BLaER1 treated with 17β-estradiol and CSF1 and Interleukin-3, amounts not matched to agents 10 nM and 100 nM (cell line): ENCODE measurements at regions not wholly inside any gene's neighbourhood (a gene's known extent, or its start where the extent isn't known, plus 50 kb on each side); places are given as distances from the start of the nearest gene placed in this dataset.
"Not testable (repeated sequence)": the region's sequence is repeated elsewhere in the genome, so short reads cannot be mapped to it uniquely, and the experiment has no call there.

Experiments used
- H3K27ac ChIP-seq, 11 experiments: shearing (Covaris generic); formaldehyde crosslinking; 2 replicates each; pipeline ENCODE4 v1.8.1; 2022
- H3K27me3 ChIP-seq, 11 experiments: shearing (Covaris generic); formaldehyde crosslinking; 2 replicates each; pipeline ENCODE4 v1.8.1; 2022
- H3K36me3 ChIP-seq, 11 experiments: shearing (Covaris generic); formaldehyde crosslinking; 2 replicates each; pipeline ENCODE4 v1.8.1; 2022
- H3K4me1 ChIP-seq, 10 experiments: shearing (Covaris generic); formaldehyde crosslinking; 2 replicates each; pipeline ENCODE4 v1.8.1; 2022
- H3K4me2 ChIP-seq, 11 experiments: shearing (Covaris generic); formaldehyde crosslinking; 2 replicates each; pipeline ENCODE4 v1.8.1; 2022
- H3K4me3 ChIP-seq, 10 experiments: shearing (Covaris generic); formaldehyde crosslinking; 2 replicates each; pipeline ENCODE4 v1.8.1; 2022
- H3K9ac ChIP-seq, 11 experiments: shearing (Covaris generic); formaldehyde crosslinking; 2 replicates each; pipeline ENCODE4 v1.8.1; 2022
- H3K9me3 ChIP-seq, 11 experiments: shearing (Covaris generic); formaldehyde crosslinking; replicated peaks in 1 of 11; 2 replicates each; pipeline ENCODE4 v1.8.1; 2022
- H4K20me1 ChIP-seq, 11 experiments: shearing (Covaris generic); formaldehyde crosslinking; 2 replicates each; pipeline ENCODE4 v1.8.1; 2022
- Cebpa-rat ChIP-seq, 11 experiments: shearing (Covaris generic); IDR thresholded peaks; 2 replicates each; pipeline ENCODE4 v1.8.1; 2022

GRCh38 chr7:131944556-131945069 lies 388.2 kb upstream of the PODXL start:
- Histone ChIP-seq H3K27me3 (peaks cover 0 to 14% (median 6%) of the 10 kb centered on the region in 11 experiments; a peak in 9 of 22 replicates), H3K4me3 (no peak overlapping the region), H3K36me3 (no peaks in the 10 kb centered on the region), H3K9me3 (peaks cover 0 to 9% (median 0%) of the 10 kb centered on the region in 11 experiments; a peak in 2 of 22 replicates), H3K4me2 (0 out of 22 replicates have a peak overlapping the region, but pooled peaks of 1 of the 11 experiments have one; percentile 68), H3K9ac (no peak overlapping the region), H4K20me1 (no peaks in the 10 kb centered on the region; a peak in 2 of 22 replicates), H3K4me1 (peaks cover 0 to 16% (median 10%) of the 10 kb centered on the region in 10 experiments; a peak in 15 of 20 replicates), H3K27ac (no peak overlapping the region)
- TF ChIP-seq Cebpa-rat (IDR thresholded peaks at IDR 0.05), result no peak

- H3K27me3 ChIP-seq, result peaks cover 0 to 14% (median 6%) of the 10 kb centered on the region in 11 experiments; a peak in 9 of 22 replicates
- TF ChIP-seq Cebpa-rat (IDR thresholded peaks at IDR 0.05), result no peak
- no peaks in the 10 kb centered on the region for H3K36me3 ChIP-seq
- H3K4me1 ChIP-seq, result peaks cover 6 to 20% (median 10%) of the 10 kb centered on the region in 10 experiments; a peak in 16 of 20 replicates
- H3K9ac ChIP-seq, result no peak overlapping the region
- peaks cover 0 to 9% (median 0%) of the 10 kb centered on the region in 11 experiments; a peak in 2 of 22 replicates for H3K9me3 ChIP-seq
- no peak overlapping the region for H3K4me2 ChIP-seq
- H3K27ac ChIP-seq, result no peak overlapping the region
- no peak overlapping the region for H3K4me3 ChIP-seq
- H4K20me1 ChIP-seq, result no peaks in the 10 kb centered on the region; a peak in 2 of 22 replicates
These were observed 387.2 kb upstream of the PODXL start for GRCh38 chr7:131943646-131944045.

- TF ChIP-seq Cebpa-rat (IDR thresholded peaks at IDR 0.05), result no peak
- H4K20me1 ChIP-seq, result no peaks in the 10 kb centered on the region; a peak in 1 of 22 replicates
- H3K36me3 ChIP-seq, result no peaks in the 10 kb centered on the region
- H3K9me3 ChIP-seq, result peaks cover 0 to 9% (median 0%) of the 10 kb centered on the region in 11 experiments; a peak in 2 of 22 replicates
- H3K4me2 ChIP-seq, result no peak overlapping the region
- no peak overlapping the region for H3K27ac ChIP-seq
- peaks cover 6 to 22% (median 10%) of the 10 kb centered on the region in 10 experiments; a peak in 16 of 20 replicates for H3K4me1 ChIP-seq
- no peak overlapping the region for H3K9ac ChIP-seq
- peaks cover 0 to 14% (median 6%) of the 10 kb centered on the region in 11 experiments; a peak in 9 of 22 replicates for H3K27me3 ChIP-seq
- no peak overlapping the region for H3K4me3 ChIP-seq
These were observed 386.8 kb upstream of the PODXL start for GRCh38 chr7:131943211-131943610.

- H3K9me3 ChIP-seq, result peaks cover 0 to 9% (median 0%) of the 10 kb centered on the region in 11 experiments; a peak in 4 of 22 replicates
- no peak overlapping the region for H3K27ac ChIP-seq
- H3K27me3 ChIP-seq, result peaks cover 0 to 14% (median 6%) of the 10 kb centered on the region in 11 experiments; a peak in 9 of 22 replicates
- no peaks in the 10 kb centered on the region; a peak in 1 of 22 replicates for H4K20me1 ChIP-seq
- H3K4me3 ChIP-seq, result no peak overlapping the region
- H3K4me2 ChIP-seq, result no peak overlapping the region
- H3K4me1 ChIP-seq, result peaks cover 6 to 22% (median 10%) of the 10 kb centered on the region in 10 experiments; a peak in 16 of 20 replicates
- H3K9ac ChIP-seq, result no peak overlapping the region
- TF ChIP-seq Cebpa-rat (IDR thresholded peaks at IDR 0.05), result peak in 3 of 11 experiments; percentile 43 to 73 (median 48); a peak in 3 of 22 replicates
- H3K36me3 ChIP-seq, result no peaks in the 10 kb centered on the region
These were observed 386.1 kb upstream of the PODXL start for GRCh38 chr7:131942287-131943150.

- no peaks in the 10 kb centered on the region; a peak in 1 of 22 replicates for H4K20me1 ChIP-seq
- H3K27ac ChIP-seq, result no peak overlapping the region
- H3K4me1 ChIP-seq, result peaks cover 6 to 20% (median 9%) of the 10 kb centered on the region in 10 experiments; a peak in 16 of 20 replicates
- no peak overlapping the region for H3K4me3 ChIP-seq
- peaks cover 0 to 12% (median 6%) of the 10 kb centered on the region in 11 experiments; a peak in 9 of 22 replicates for H3K27me3 ChIP-seq
- no peak for TF ChIP-seq Cebpa-rat (IDR thresholded peaks at IDR 0.05)
- no peak overlapping the region for H3K4me2 ChIP-seq
- H3K36me3 ChIP-seq, result no peaks in the 10 kb centered on the region
- peaks cover 0 to 17% (median 8%) of the 10 kb centered on the region in 11 experiments; a peak in 9 of 22 replicates for H3K9me3 ChIP-seq
- H3K9ac ChIP-seq, result no peak overlapping the region
These were observed 384.9 kb upstream of the PODXL start for GRCh38 chr7:131941291-131941690.

- TF ChIP-seq Cebpa-rat (IDR thresholded peaks at IDR 0.05), result no peak
- Histone ChIP-seq H3K27ac (no peak overlapping the region), H3K4me2 (no peak overlapping the region), H3K36me3 (no peaks in the 10 kb centered on the region), H3K9me3 (peaks cover 0 to 17% (median 8%) of the 10 kb centered on the region in 11 experiments; a peak in 9 of 22 replicates), H3K4me1 (peaks cover 2 to 14% (median 3%) of the 10 kb centered on the region in 10 experiments; a peak in 16 of 20 replicates), H3K4me3 (no peak overlapping the region), H4K20me1 (no peaks in the 10 kb centered on the region; a peak in 1 of 22 replicates), H3K27me3 (peaks cover 0 to 8% (median 1%) of the 10 kb centered on the region in 11 experiments; a peak in 9 of 22 replicates), H3K9ac (no peak overlapping the region)
These were observed 384.3 kb upstream of the PODXL start for GRCh38 chr7:131940621-131941165.

DNA sequence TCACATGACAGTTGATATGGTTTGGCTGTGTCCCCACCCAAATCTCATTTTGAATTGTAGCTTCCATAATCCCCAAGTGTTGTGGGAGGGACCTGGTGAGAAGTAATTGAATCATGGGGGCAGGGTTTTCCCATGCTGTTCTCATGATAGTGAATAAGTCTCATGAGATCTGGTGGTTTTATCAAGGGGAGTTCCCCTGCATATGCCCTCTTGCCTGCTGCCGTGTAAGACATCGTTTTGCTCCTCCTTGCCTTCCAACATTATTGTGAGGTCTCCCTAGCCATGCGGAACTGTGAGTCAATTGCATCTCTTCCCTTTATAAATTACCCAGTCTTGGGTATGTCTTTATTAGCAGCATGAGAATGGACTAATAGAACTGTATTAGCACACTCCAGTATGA lies 382.4 kb upstream of the PODXL start:
- peaks cover 0 to 20% (median 8%) of the 10 kb centered on the region in 11 experiments; a peak in 9 of 22 replicates for H3K9me3 ChIP-seq
- H3K4me2 ChIP-seq, H4K20me1 ChIP-seq, H3K4me3 ChIP-seq, H3K27me3 ChIP-seq, H3K27ac ChIP-seq, H3K36me3 ChIP-seq, H3K9ac ChIP-seq, H3K4me1 ChIP-seq: not testable (repeated sequence)

DNA sequence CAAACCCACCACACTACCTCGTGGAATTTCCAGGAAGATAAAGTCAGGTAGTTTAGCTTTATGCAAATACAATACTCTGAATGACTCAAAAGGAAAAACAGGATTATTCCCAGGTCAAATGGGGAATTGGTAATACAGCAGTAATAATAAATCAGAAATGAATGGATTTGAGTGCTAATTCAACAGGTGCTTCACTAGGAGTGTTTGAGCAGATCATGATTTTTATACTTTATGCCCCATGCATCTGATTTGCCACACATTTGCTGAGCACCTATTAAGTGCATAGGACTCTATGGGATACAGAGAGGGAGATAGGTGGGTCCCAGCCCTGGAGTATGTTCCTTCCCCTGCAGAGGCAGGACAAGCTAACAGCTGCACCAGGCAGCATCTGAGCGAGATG lies 381.4 kb upstream of the PODXL start:
- no peak overlapping the region for H3K4me2 ChIP-seq
- no peak overlapping the region for H3K27ac ChIP-seq
- H3K9ac ChIP-seq, result no peak overlapping the region
- H3K4me1 ChIP-seq, result peaks cover 0 to 8% (median 0%) of the 10 kb centered on the region in 10 experiments; a peak in 2 of 20 replicates
- H3K27me3 ChIP-seq, result no peaks in the 10 kb centered on the region
- no peaks in the 10 kb centered on the region for H3K36me3 ChIP-seq
- no peaks in the 10 kb centered on the region for H4K20me1 ChIP-seq
- peaks cover 0 to 29% (median 8%) of the 10 kb centered on the region in 11 experiments; a peak in 9 of 22 replicates for H3K9me3 ChIP-seq
- TF ChIP-seq Cebpa-rat (IDR thresholded peaks at IDR 0.05), result no peak
- no peak overlapping the region for H3K4me3 ChIP-seq
